ENCODE measurements at regions not wholly inside any gene's neighbourhood (a gene's known extent, or its start where the extent isn't known, plus 50 kb on each side); places are given as distances from the start of the nearest gene placed in this dataset.

- FAIRE-seq (no peak), DNase-seq (ENCODE audit: low read depth, low spot score) (no peak)
- Histone ChIP-seq H3K79me2 (ENCODE audit: control insufficient read depth, insufficient read depth, low read length) (no peaks in the 10 kb centered on the region), H2AFZ (ENCODE audit: control insufficient read depth, low read length) (no peak overlapping the region), H3K27ac (ENCODE audit: control insufficient read depth, insufficient read depth, low read length) (no peak overlapping the region), H4K20me1 (ENCODE audit: control insufficient read depth, extremely low read depth, insufficient read depth, low read length) (no peaks in the 10 kb centered on the region), H3K36me3 (ENCODE audit: control insufficient read depth in 2 of 2, extremely low read depth in 1 of 2, insufficient read depth in 2 of 2, low read length in 2 of 2) (no peaks in the 10 kb centered on the region), H3K27me3 (ENCODE audit: control insufficient read depth, extremely low read depth, insufficient read depth, low read length) (no peaks in the 10 kb centered on the region), H3K4me3 (ENCODE audit: control insufficient read depth in 2 of 3, extremely low read depth in 1 of 3, insufficient read depth in 2 of 3, low read depth in 1 of 3, low read length in 3 of 3) (no peak overlapping the region), H3K4me1 (ENCODE audit: control insufficient read depth, extremely low read depth, insufficient read depth, low read length) (peaks cover 2% of the 10 kb centered on the region), H3K9me3 (ENCODE audit: control insufficient read depth, low read depth, low read length) (no peaks in the 10 kb centered on the region), H3K4me2 (ENCODE audit: control insufficient read depth, extremely low read depth, insufficient read depth, low read depth, low read length) (no peak overlapping the region), H3K9me1 (ENCODE audit: control insufficient read depth, extremely low read depth, insufficient read depth, low read length) (no peaks in the 10 kb centered on the region), H3K9ac (ENCODE audit: control insufficient read depth, extremely low read depth, insufficient read depth, low read length) (no peak overlapping the region)
- dilution Hi-C loops (cut with MboI; ENCODE audit: extremely low pct_ligation_motif_present, low sequenced_read_pairs): no loop called here
- TF ChIP-seq, protein P1, sequence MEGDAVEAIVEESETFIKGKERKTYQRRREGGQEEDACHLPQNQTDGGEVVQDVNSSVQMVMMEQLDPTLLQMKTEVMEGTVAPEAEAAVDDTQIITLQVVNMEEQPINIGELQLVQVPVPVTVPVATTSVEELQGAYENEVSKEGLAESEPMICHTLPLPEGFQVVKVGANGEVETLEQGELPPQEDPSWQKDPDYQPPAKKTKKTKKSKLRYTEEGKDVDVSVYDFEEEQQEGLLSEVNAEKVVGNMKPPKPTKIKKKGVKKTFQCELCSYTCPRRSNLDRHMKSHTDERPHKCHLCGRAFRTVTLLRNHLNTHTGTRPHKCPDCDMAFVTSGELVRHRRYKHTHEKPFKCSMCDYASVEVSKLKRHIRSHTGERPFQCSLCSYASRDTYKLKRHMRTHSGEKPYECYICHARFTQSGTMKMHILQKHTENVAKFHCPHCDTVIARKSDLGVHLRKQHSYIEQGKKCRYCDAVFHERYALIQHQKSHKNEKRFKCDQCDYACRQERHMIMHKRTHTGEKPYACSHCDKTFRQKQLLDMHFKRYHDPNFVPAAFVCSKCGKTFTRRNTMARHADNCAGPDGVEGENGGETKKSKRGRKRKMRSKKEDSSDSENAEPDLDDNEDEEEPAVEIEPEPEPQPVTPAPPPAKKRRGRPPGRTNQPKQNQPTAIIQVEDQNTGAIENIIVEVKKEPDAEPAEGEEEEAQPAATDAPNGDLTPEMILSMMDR (optimal IDR thresholded peaks at IDR 0.05 in 1 of 3, IDR thresholded peaks at IDR 0.05 in 1 of 3, conservative IDR thresholded peaks at IDR 0.05 in 1 of 3; ENCODE audit: extremely low read depth in 1 of 3, insufficient read depth in 2 of 3, low read length in 3 of 3): no peak
- no peak for TF ChIP-seq EZH2 (IDR thresholded peaks at IDR 0.05; ENCODE audit: low read length)
These were observed 98.2 kb downstream of the ZC3H11B start for GRCh38 chr1:219514728-219515127.

DNA sequence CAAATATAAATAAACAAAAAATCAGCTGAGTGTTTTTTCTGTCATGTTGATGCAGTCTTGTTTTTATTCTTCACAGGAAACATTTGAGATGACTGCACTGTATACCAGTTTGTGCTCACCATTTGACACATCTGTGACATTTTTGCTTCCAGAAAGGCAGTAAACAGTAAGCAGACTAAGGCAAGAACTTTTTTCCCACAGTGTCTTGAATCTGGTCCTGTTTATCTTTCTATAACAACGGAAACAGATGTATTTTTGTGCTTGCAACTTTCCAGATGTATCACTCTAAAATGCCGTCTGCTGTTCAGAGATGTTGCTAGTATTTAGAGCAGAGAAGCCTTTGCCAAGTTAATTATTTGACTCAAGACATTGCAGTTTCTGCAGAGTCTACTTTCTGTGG, 105.5 kb downstream of the ZC3H11B start:
- TF ChIP-seq EZH2 (IDR thresholded peaks at IDR 0.05; ENCODE audit: low read length): no peak
- TF ChIP-seq, protein P1 (optimal IDR thresholded peaks at IDR 0.05 in 1 of 3, IDR thresholded peaks at IDR 0.05 in 1 of 3, conservative IDR thresholded peaks at IDR 0.05 in 1 of 3; ENCODE audit: extremely low read depth in 1 of 3, insufficient read depth in 2 of 3, low read length in 3 of 3): no peak
- Histone ChIP-seq H2AFZ (ENCODE audit: control insufficient read depth, low read length) (no peak overlapping the region), H3K9me1 (ENCODE audit: control insufficient read depth, extremely low read depth, insufficient read depth, low read length) (no peaks in the 10 kb centered on the region), H3K27ac (ENCODE audit: control insufficient read depth, insufficient read depth, low read length) (no peak overlapping the region), H3K36me3 (ENCODE audit: control insufficient read depth in 2 of 2, extremely low read depth in 1 of 2, insufficient read depth in 2 of 2, low read length in 2 of 2) (no peaks in the 10 kb centered on the region), H3K9me3 (ENCODE audit: control insufficient read depth, low read depth, low read length) (no peaks in the 10 kb centered on the region), H4K20me1 (ENCODE audit: control insufficient read depth, extremely low read depth, insufficient read depth, low read length) (no peaks in the 10 kb centered on the region), H3K4me2 (ENCODE audit: control insufficient read depth, extremely low read depth, insufficient read depth, low read depth, low read length) (no peak overlapping the region), H3K4me1 (ENCODE audit: control insufficient read depth, extremely low read depth, insufficient read depth, low read length) (no peaks in the 10 kb centered on the region), H3K79me2 (ENCODE audit: control insufficient read depth, insufficient read depth, low read length) (no peaks in the 10 kb centered on the region), H3K9ac (ENCODE audit: control insufficient read depth, extremely low read depth, insufficient read depth, low read length) (no peak overlapping the region), H3K4me3 (ENCODE audit: control insufficient read depth in 2 of 3, extremely low read depth in 1 of 3, insufficient read depth in 2 of 3, low read depth in 1 of 3, low read length in 3 of 3) (no peak overlapping the region), H3K27me3 (ENCODE audit: control insufficient read depth, extremely low read depth, insufficient read depth, low read length) (no peaks in the 10 kb centered on the region)
- no peak for FAIRE-seq
- no peak for DNase-seq (ENCODE audit: low read depth, low spot score)
- dilution Hi-C loops (cut with MboI; ENCODE audit: extremely low pct_ligation_motif_present, low sequenced_read_pairs): no loop called here
